ENCODE measurements at regions not wholly inside any gene's neighbourhood (a gene's known extent, or its start where the extent isn't known, plus 50 kb on each side); places are given as distances from the start of the nearest gene placed in this dataset.

- TF ChIP-seq YY1 (IDR thresholded peaks at IDR 0.05; ENCODE audit: insufficient read depth, insufficient read length) (no peak), ZNF274 (IDR thresholded peaks at IDR 0.05; ENCODE audit: low read depth, low read length) (no peak), SUZ12 (IDR thresholded peaks at IDR 0.05; ENCODE audit: extremely low read depth, insufficient read depth, insufficient read length) (no peak)
Measured at GRCh38 chr4:144903953-144904711, 193.9 kb downstream of the ANAPC10 start.

All from NT2/D1 (cell line).